GM12864 (cell line): ENCODE measurements at regions not wholly inside any gene's neighbourhood (a gene's known extent, or its start where the extent isn't known, plus 50 kb on each side); places are given as distances from the start of the nearest gene placed in this dataset.

ENCODE experiments used
- DNase-seq: peaks from one replicate; pipeline ENCODE4 v3.0.0-alpha.2; 2011; ENCODE audit warnings: low read depth
- H3K4me3 ChIP-seq: 2 replicates; pipeline ENCODE4 v1.5.1; 2011; ENCODE audit warnings: mild to moderate bottlenecking, low read depth, low read length, control low read depth
- TF ChIP-seq, protein P1 (sequence below): IDR thresholded peaks from 2 replicates; pipeline ENCODE4 v1.5.1; 2011; ENCODE audit warnings: low read depth, mild to moderate bottlenecking, moderate library complexity, low read length, control low read depth, inconsistent platforms; ENCODE audit errors: missing control alignments

- no peak for DNase-seq
- no peak overlapping the region for H3K4me3 ChIP-seq
- TF ChIP-seq, protein P1, sequence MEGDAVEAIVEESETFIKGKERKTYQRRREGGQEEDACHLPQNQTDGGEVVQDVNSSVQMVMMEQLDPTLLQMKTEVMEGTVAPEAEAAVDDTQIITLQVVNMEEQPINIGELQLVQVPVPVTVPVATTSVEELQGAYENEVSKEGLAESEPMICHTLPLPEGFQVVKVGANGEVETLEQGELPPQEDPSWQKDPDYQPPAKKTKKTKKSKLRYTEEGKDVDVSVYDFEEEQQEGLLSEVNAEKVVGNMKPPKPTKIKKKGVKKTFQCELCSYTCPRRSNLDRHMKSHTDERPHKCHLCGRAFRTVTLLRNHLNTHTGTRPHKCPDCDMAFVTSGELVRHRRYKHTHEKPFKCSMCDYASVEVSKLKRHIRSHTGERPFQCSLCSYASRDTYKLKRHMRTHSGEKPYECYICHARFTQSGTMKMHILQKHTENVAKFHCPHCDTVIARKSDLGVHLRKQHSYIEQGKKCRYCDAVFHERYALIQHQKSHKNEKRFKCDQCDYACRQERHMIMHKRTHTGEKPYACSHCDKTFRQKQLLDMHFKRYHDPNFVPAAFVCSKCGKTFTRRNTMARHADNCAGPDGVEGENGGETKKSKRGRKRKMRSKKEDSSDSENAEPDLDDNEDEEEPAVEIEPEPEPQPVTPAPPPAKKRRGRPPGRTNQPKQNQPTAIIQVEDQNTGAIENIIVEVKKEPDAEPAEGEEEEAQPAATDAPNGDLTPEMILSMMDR: no peak
These were observed 51.0 kb upstream of the EGFLAM start for GRCh38 chr5:38207343-38207742.

DNA sequence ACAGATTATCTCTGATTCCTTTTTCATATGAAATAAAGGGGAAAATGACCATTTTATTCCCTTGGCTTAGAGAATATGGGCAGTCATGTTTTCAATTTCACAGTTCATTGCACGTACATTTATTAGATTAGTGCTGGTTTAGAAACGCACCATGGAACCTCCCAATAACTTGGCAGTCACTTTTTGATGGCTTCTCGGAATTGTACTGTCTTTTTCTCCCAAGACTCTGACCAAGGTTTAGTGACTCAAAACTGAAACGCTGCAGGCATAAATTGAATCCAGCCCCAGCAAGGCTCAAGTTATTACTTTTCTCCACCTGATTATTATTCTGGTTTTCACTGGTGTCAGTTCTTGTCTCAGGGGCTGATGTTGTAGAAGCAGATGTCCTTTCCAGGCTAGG lies 55.6 kb upstream of the EGFLAM start:
- TF ChIP-seq, protein P1: no peak
- DNase-seq: no peak
- no peak overlapping the region for H3K4me3 ChIP-seq

DNA sequence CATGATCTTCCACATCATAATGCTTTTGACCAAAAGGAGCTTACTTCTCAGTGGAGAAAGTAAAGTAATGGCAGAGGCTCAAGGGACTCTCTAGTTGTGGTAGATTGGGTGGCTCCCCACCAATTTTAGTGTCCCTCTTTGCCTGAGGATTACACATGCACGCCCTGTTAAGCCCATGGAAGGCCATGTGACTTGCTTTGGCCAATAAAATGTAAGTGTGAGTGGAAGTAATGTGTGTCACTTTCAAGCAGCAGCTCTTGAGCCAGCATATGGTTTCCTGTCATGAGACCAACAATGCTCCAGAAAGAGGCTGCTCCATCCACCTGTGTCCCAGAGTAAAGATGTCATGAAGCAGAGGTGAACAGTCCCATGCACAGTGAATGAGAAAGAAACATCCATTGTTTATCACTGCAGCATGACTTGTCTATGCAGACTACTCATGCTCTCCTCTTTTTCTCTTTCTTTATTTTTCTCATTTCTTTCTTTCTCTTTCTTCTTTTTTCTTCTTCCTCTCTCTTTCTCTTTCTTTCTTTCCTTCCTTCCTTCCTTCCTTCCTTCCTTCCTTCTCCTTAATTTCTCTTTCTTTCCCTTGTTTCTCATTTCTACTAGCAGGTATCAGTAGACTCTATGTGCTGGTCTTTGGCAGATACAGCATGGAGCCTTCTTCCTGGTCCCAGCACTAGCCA lies 57.3 kb upstream of the EGFLAM start:
- DNase-seq: no peak
- no peak overlapping the region for H3K4me3 ChIP-seq
- TF ChIP-seq, protein P1: no peak

DNA sequence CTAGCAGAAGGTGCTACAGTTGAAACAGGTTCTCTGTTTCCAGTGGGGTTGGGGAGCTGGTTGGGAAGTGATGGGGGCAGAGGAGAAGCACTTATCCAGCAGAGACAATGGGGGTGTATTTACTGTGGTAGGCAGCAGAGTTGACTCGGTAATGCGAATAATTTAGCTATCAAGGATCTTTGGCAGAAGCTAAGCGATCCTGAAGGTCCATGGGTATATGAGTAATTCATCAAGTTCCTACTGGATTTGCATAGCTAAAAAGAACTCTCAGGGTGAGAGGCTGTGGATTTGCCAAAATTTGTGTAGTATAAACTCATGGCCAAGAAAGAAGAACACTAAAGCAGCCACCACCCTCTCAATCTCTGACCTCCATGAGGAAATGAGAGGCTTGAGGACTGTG lies 61.2 kb upstream of the EGFLAM start:
- no peak for DNase-seq
- TF ChIP-seq, protein P1: no peak
- no peak overlapping the region for H3K4me3 ChIP-seq

DNA sequence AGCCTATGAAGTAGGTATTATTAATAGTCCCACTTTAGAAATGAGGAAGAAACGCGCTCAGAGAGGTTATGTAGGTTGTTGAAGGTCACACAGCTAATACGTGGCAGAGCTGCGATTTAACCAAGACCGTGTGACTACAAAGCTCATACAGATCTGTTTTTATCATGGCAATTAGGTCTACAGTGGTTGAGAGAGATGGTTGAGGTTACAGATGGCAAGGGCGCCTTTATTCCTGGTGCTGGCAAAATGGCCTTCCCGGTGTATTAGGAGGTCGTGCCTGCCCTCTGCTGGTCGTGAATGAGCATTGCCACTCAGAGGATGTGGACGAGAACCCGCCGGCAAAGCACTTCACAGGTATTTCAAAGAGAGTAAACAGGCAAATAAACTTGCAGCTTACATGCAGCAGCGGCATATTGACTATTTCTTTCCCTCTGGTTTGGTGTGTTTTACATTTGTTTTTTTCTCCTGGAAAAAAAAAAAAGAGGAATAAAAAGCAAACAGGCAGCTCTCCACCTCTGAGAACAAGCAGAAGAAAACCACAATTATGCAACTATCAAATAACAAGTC lies 65.3 kb upstream of the EGFLAM start:
- TF ChIP-seq, protein P1: peak; percentile 87
- DNase-seq: no peak
- no peak overlapping the region for H3K4me3 ChIP-seq

DNA sequence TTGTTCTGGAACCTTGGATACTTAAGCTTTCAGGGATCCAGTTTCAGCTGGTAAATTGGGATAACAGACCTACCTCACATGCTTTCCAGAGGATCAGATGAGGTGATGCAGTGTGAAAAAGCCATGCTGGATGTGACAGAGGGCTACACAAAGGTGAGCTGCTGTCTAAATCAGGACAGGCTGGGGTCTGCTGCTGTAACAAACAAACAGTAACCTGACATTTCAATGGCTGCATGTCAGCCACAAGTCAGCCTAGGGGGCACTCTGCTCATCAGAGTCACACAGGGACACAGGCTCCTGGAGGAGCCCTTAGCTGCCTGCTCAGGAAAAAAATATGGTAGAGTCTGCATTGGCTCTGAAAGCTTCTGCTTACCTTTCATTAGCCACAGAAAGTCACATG lies 66.7 kb upstream of the EGFLAM start:
- TF ChIP-seq, protein P1: no peak
- no peak overlapping the region for H3K4me3 ChIP-seq
- DNase-seq: no peak

- TF ChIP-seq, protein P1: no peak
- no peak overlapping the region for H3K4me3 ChIP-seq
- DNase-seq: no peak
These were observed 68.2 kb upstream of the EGFLAM start for GRCh38 chr5:38190111-38190510.
